22Rv1 (cell line): ENCODE measurements at regions not wholly inside any gene's neighbourhood (a gene's known extent, or its start where the extent isn't known, plus 50 kb on each side); places are given as distances from the start of the nearest gene placed in this dataset.
"Not testable (repeated sequence)": the region's sequence is repeated elsewhere in the genome, so short reads cannot be mapped to it uniquely, and the experiment has no call there.

Source experiments
- H3K27ac ChIP-seq: fragments of 450-650 bp; 2 replicates; pipeline ENCODE4 v1.5.1; 2017
- ZFX ChIP-seq: fragments of 450-650 bp; IDR thresholded peaks from 2 replicates; pipeline ENCODE4 v1.6.1; 2017; ENCODE audit warnings: antibody characterized with exemption, borderline replicate concordance
- TF ChIP-seq, protein P1 (sequence below): fragments of 450-650 bp; IDR thresholded peaks from 2 replicates; pipeline ENCODE4 v1.5.1; 2017; ENCODE audit warnings: mild to moderate bottlenecking

GRCh38 chr7:68965351-68965750 is 632.9 kb upstream of the AUTS2 start:
- no peak overlapping the region for H3K27ac ChIP-seq
- TF ChIP-seq, protein P1, sequence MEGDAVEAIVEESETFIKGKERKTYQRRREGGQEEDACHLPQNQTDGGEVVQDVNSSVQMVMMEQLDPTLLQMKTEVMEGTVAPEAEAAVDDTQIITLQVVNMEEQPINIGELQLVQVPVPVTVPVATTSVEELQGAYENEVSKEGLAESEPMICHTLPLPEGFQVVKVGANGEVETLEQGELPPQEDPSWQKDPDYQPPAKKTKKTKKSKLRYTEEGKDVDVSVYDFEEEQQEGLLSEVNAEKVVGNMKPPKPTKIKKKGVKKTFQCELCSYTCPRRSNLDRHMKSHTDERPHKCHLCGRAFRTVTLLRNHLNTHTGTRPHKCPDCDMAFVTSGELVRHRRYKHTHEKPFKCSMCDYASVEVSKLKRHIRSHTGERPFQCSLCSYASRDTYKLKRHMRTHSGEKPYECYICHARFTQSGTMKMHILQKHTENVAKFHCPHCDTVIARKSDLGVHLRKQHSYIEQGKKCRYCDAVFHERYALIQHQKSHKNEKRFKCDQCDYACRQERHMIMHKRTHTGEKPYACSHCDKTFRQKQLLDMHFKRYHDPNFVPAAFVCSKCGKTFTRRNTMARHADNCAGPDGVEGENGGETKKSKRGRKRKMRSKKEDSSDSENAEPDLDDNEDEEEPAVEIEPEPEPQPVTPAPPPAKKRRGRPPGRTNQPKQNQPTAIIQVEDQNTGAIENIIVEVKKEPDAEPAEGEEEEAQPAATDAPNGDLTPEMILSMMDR = no peak
- no peak for TF ChIP-seq ZFX

DNA sequence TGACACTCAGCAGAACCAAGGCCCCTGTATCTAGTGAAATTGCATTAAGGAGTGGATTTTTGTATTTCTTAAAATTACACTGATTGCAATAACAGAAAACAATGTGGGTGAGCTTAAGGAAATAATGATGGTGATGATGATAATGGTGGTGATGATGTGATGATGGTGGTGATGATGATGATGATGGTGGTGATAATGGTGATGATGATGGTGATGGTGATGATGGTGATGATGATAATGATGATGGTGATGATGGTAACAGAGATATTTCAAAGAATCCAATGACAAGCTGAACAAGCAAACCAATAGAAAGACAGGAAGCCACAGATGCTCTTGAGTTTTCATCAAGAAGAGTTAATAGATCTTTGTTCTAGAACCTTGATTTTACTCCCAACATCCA is 630.7 kb upstream of the AUTS2 start:
- H3K27ac ChIP-seq = no peak overlapping the region
- TF ChIP-seq, protein P1 = no peak
- TF ChIP-seq ZFX = no peak

- TF ChIP-seq ZFX = no peak
- TF ChIP-seq, protein P1 = no peak
- no peak overlapping the region for H3K27ac ChIP-seq
These were observed 628.7 kb upstream of the AUTS2 start for GRCh38 chr7:68969571-68969970.

- TF ChIP-seq, protein P1 = no peak
- no peak for TF ChIP-seq ZFX
- H3K27ac ChIP-seq = no peak overlapping the region
These were observed 626.5 kb upstream of the AUTS2 start for GRCh38 chr7:68971634-68972340.

DNA sequence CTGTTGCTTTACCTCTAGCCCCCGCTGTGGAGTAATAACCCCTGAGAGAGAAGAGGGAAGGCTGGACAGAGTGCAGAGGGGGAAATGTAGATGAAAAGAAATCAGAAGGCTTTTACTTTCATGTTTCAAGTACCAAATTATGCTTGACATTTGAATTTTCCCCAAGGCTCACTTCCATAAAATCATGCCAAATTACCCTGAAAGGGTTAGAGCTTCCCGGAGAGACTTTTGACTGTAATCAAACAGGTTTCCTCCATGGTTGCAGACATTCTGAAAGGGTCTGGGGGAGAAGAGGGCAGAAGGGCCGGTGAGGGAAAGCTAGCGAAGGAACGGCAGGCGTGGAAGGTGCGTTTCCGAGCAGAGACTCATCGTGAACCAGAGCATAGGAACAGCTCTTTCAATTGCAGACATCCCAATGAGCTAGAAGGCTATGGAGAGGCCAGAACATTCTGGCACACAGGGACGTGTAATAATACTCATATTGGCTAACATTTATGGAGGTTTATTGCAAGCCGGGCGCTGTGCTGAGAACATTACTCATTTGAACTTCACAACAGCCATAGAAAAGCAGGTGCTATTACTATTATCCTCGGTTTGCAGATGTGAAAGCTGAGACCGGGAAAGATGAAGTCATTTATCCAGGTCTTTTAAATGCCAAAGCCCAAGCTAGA is 620.8 kb upstream of the AUTS2 start:
- no peak for TF ChIP-seq ZFX
- TF ChIP-seq, protein P1 = no peak
- no peak overlapping the region for H3K27ac ChIP-seq

GRCh38 chr7:68978710-68979109 is 619.6 kb upstream of the AUTS2 start:
- TF ChIP-seq, protein P1 = no peak
- TF ChIP-seq ZFX = no peak
- no peak overlapping the region for H3K27ac ChIP-seq

DNA sequence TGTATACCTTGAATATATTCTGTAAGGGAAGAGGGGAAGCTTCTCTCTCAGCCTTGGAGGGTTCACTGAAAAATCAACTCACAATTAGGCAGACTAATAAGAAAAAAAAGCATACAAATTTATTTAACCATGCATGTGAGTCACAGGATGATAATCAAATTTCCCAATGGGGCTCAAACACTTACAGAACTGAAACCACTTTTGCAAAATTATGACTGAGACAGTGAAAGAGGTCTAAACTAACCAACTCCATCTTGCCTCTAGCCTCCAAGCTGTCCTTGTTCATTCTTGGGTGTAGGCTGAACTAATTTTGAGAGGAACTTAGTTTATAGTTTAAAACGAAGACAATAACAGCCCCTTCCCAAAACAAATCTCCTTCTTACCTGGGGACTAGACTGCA is 618.3 kb upstream of the AUTS2 start:
- TF ChIP-seq, protein P1 = no peak
- TF ChIP-seq ZFX = no peak
- H3K27ac ChIP-seq = no peak overlapping the region

DNA sequence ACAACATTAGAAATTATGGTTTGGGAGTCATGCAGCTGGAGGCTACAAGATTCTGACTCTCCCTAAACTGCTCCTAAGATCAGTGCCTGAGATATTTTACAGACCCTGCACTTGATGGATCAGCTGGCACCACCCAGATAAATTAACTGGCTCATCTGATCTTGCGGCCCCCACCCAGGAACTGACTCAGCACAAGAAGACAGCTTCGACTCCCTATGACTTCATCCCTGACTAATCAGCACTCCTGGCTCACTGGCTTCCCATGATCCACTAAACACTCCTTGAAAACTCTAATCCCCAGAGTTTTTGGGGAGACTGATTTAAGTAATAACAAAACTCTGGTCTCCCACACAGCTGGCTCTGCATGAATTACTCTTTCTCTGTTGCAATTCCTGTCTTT is 617.8 kb upstream of the AUTS2 start:
- not testable (repeated sequence) for H3K27ac ChIP-seq
